Activated CD4-positive, alpha-beta T cell treated with anti-CD3 and anti-CD28 coated beads, Interleukin-2, amount 10 ng/mL, durations not matched to agents 24 days and 14 days (primary cell): ENCODE measurements at regions not wholly inside any gene's neighbourhood (a gene's known extent, or its start where the extent isn't known, plus 50 kb on each side); places are given as distances from the start of the nearest gene placed in this dataset.

ENCODE experiments used
- DNase-seq: peaks from one replicate; pipeline ENCODE4 v3.0.0; 2022
- H3K27ac Mint-ChIP-seq: one replicate; pipeline ENCODE4 v1.8.0; 2022; ENCODE audit warnings: mild to moderate bottlenecking, mixed read lengths
- H3K27me3 Mint-ChIP-seq: one replicate; pipeline ENCODE4 v1.8.0; 2022; ENCODE audit warnings: mixed read lengths
- H3K36me3 Mint-ChIP-seq: one replicate; pipeline ENCODE4 v1.8.0; 2022; ENCODE audit warnings: low read depth, mild to moderate bottlenecking, mixed read lengths
- H3K4me1 Mint-ChIP-seq: one replicate; pipeline ENCODE4 v1.8.0; 2021; ENCODE audit warnings: mixed read lengths
- H3K4me3 Mint-ChIP-seq: one replicate; pipeline ENCODE4 v1.8.0; 2022; ENCODE audit warnings: mild to moderate bottlenecking, moderate library complexity, mixed read lengths
- H3K9me3 Mint-ChIP-seq: one replicate; pipeline ENCODE4 v1.8.0; 2021; ENCODE audit warnings: mixed read lengths
- intact Hi-C: fragments of 100-400 bp; cut with micrococcal nuclease; formaldehyde crosslinking; loops from one replicate; pipeline ENCODE4 v1.15.1; 2023

GRCh38 chr16:79869304-79870015 lies 268.9 kb upstream of the MAF start:
- no peaks in the 10 kb centered on the region for H3K36me3 Mint-ChIP-seq
- no peaks in the 10 kb centered on the region for H3K4me1 Mint-ChIP-seq
- no peak overlapping the region for H3K4me3 Mint-ChIP-seq
- no peaks in the 10 kb centered on the region for H3K9me3 Mint-ChIP-seq
- H3K27ac Mint-ChIP-seq, result no peak overlapping the region
- peaks cover 7% of the 10 kb centered on the region for H3K27me3 Mint-ChIP-seq
- no peak for DNase-seq
- intact Hi-C loops, result no loop called here

GRCh38 chr16:79868841-79869240 lies 268.3 kb upstream of the MAF start:
- H3K36me3 Mint-ChIP-seq, result no peaks in the 10 kb centered on the region
- no peaks in the 10 kb centered on the region for H3K9me3 Mint-ChIP-seq
- no peak overlapping the region for H3K4me3 Mint-ChIP-seq
- peaks cover 7% of the 10 kb centered on the region for H3K27me3 Mint-ChIP-seq
- H3K4me1 Mint-ChIP-seq, result no peaks in the 10 kb centered on the region
- DNase-seq, result no peak
- no peak overlapping the region for H3K27ac Mint-ChIP-seq
- intact Hi-C loops, result no loop called here

DNA sequence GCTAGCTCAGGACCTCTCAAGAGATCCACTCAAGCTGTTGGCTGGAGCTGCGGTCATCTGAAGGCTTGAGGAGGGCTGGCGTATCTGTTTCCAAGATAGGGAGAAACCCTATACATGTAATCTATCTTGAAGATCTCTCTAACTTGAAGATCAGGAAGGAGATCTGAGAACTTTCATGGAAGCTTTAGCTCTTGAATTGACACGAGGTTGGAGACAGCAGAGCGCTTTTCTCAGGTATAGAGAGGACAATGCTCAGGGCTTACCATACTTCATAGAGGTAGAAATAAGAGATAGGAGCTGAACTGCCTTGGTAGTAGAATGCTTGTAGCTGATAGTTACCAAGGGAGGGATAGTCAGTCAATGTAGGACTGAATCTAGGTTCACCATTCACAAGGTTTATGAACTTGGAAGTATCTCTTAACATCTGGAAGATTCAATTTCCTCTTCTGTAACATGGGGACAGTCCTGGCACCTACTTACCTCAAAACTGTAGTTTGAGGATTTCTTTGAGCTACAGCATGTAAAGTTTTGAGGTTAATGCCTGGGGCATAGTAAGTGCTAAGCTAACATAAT lies 267.0 kb upstream of the MAF start:
- Mint-ChIP-seq H3K27me3 (peaks cover 7% of the 10 kb centered on the region), H3K4me1 (no peaks in the 10 kb centered on the region), H3K9me3 (no peaks in the 10 kb centered on the region), H3K36me3 (no peaks in the 10 kb centered on the region), H3K4me3 (no peak overlapping the region), H3K27ac (no peak overlapping the region)
- intact Hi-C loops, result no loop called here
- DNase-seq, result no peak

- Mint-ChIP-seq H3K27ac (no peak overlapping the region), H3K27me3 (peaks cover 7% of the 10 kb centered on the region), H3K9me3 (no peaks in the 10 kb centered on the region), H3K4me3 (no peak overlapping the region), H3K4me1 (no peaks in the 10 kb centered on the region), H3K36me3 (no peaks in the 10 kb centered on the region)
- intact Hi-C loops, result no loop called here
- DNase-seq, result no peak
Observed at GRCh38 chr16:79865918-79866317, 265.4 kb upstream of the MAF start.

DNA sequence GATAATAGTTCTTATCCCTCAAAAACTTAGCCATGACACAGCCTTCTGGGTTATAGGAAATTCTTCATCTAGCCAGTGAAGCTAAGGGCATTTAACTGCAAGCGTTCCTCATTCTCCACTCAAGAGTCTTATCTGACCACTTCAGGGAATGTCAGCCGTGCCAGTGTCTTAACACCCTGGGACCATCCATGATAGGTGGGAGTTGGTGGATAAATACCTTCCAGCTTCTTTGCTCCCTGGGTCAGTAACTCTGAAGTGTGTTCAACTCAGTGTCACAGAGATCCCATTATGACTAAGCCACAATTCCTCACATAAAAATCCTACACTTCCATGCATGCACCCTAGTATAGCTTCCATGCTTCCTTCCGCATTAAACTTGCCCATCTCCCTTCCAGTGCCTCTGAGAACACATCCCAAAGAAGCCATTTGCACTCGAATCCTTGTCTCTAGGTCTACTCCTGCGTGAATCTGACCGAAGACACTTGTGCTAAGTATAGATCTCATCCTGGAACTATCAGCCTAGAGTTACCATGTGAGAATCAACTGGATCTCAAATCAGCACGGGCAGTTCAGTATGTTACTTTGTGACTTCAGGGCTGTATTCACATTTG lies 264.3 kb upstream of the MAF start:
- Mint-ChIP-seq H3K4me3 (no peak overlapping the region), H3K9me3 (no peaks in the 10 kb centered on the region), H3K4me1 (no peaks in the 10 kb centered on the region), H3K27ac (no peak overlapping the region), H3K27me3 (peaks cover 7% of the 10 kb centered on the region), H3K36me3 (no peaks in the 10 kb centered on the region)
- no peak for DNase-seq
- intact Hi-C loops, result no loop called here

DNA sequence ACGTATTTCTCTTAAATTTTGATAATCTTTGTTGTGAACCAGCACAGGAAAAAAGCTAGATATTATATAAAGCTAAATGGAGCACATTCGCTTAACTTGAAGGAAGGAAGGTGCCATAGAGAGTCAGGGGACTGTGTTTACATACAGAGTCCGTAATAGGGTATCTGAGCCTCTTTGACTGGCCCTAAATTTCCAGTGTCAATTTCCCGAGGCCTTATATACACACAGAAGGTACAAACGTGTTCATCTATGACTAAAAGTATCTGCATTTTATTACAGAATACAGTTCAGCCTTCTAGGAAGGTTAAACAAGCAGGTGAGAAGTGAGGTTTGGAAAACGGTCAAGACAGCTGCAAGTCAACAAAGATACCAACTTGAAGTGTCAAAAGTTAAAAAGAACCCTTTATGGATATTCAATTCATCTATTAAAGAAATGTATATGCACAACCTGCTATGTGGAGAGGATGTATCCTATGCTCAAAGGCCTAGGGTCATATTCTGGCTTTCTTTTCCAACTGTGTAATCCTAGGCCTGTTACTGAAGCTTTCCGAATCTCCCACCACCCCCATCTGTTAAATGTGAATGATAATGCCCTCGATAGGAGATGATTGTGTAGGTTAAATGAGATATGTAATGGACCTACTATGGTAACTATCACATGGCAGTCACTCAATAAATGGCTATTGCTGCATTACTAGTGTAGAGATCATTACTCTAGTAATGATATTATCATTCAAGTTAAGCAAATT lies 263.7 kb upstream of the MAF start:
- peaks cover 7% of the 10 kb centered on the region for H3K27me3 Mint-ChIP-seq
- DNase-seq, result no peak
- intact Hi-C loops, result no loop called here
- no peaks in the 10 kb centered on the region for H3K4me1 Mint-ChIP-seq
- H3K9me3 Mint-ChIP-seq, result no peaks in the 10 kb centered on the region
- H3K27ac Mint-ChIP-seq, result no peak overlapping the region
- H3K36me3 Mint-ChIP-seq, result no peaks in the 10 kb centered on the region
- no peak overlapping the region for H3K4me3 Mint-ChIP-seq

DNA sequence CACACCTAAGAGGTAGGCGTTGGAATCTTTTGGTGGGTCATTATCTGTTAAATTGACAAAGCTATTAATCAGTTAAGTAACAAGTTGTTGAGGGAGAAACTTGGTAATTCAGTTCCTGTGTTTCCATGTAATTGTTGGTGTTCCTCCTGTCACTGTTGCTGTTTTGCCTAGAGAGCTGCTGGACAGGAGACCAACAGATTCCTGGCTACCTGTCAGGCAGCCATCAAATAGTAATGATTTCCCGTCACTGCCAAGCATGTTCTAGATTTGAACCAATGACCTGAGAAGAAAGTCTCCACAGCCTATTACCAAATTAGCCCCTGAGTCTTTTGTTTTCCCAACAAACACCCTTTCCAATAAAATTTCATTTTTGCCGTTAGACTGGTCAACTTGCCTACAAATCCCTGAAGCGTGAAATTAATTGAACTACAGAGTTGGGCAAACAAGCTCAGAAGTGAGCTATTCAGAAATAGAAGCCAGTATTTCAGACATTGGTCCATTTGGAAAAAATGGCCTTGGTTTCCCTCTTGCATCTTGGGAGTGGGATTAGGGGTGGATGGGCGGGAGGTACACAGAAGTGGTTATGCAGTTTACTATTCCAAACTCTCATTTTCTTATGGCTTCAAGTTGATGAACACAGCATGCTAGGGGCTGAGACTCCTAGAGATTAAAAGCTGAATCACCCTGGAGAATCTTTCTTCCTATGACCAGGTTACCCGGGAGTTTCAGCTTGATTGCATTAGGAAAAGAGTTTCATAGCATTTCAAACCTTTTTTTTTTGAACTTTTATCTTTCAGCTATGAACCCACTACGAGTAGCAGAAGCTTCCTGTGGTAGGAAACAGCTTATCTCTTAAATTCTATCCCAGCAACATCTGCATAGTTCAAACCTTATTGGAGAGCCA lies 262.8 kb upstream of the MAF start:
- Mint-ChIP-seq H3K27me3 (peaks cover 5% of the 10 kb centered on the region), H3K9me3 (no peaks in the 10 kb centered on the region), H3K27ac (no peak overlapping the region), H3K4me3 (no peak overlapping the region), H3K36me3 (no peaks in the 10 kb centered on the region), H3K4me1 (no peaks in the 10 kb centered on the region)
- no peak for DNase-seq
- intact Hi-C loops, result no loop called here

- Mint-ChIP-seq H3K27me3 (peaks cover 5% of the 10 kb centered on the region), H3K4me3 (no peak overlapping the region), H3K36me3 (no peaks in the 10 kb centered on the region), H3K27ac (no peak overlapping the region), H3K4me1 (no peaks in the 10 kb centered on the region), H3K9me3 (no peaks in the 10 kb centered on the region)
- DNase-seq, result no peak
- intact Hi-C loops, result no loop called here
Observed at GRCh38 chr16:79862601-79863000, 262.1 kb upstream of the MAF start.

GRCh38 chr16:79856581-79856980 lies 256.0 kb upstream of the MAF start:
- Mint-ChIP-seq H3K27ac (no peak overlapping the region), H3K27me3 (peaks cover 8% of the 10 kb centered on the region), H3K36me3 (no peaks in the 10 kb centered on the region), H3K4me1 (no peaks in the 10 kb centered on the region), H3K9me3 (peaks cover 25% of the 10 kb centered on the region), H3K4me3 (no peak overlapping the region)
- no peak for DNase-seq
- intact Hi-C loops, result no loop called here

DNA sequence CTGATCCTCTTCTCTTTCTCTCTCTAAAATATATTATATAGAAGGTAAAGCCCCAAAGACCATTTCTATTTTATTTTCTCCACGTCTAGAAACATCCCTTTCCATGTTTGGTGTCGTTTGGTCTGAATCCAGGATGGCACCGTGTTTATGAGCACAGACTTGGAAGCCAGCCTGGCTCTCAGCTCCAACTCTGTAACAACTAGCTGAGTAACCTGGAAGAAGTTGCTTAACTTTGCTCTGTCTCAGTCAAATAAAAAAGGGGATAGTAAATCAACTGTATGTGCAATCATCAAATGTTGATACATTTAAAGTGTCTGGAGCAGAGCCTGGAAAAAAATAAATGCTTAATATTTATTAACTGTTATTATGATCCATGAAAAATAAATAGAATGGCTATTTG lies 249.8 kb upstream of the MAF start:
- Mint-ChIP-seq H3K36me3 (no peaks in the 10 kb centered on the region), H3K4me3 (no peak overlapping the region), H3K9me3 (peaks cover 24% of the 10 kb centered on the region), H3K27ac (no peak overlapping the region), H3K27me3 (peaks cover 8% of the 10 kb centered on the region), H3K4me1 (peaks cover 13% of the 10 kb centered on the region)
- no peak for DNase-seq
- intact Hi-C loops, result no loop called here

- Mint-ChIP-seq H3K36me3 (no peaks in the 10 kb centered on the region), H3K27ac (no peak overlapping the region), H3K9me3 (peaks cover 15% of the 10 kb centered on the region), H3K4me1 (peaks cover 21% of the 10 kb centered on the region), H3K27me3 (peaks cover 3% of the 10 kb centered on the region), H3K4me3 (no peak overlapping the region)
- no peak for DNase-seq
- intact Hi-C loops, result loop anchor here (10.0 kb wide), 2 partner anchors 574 to 774 kb away; no protein-coding TSS in a partner anchor
Observed at GRCh38 chr16:79849119-79849518, 248.6 kb upstream of the MAF start.

GRCh38 chr16:79848719-79849118 lies 248.2 kb upstream of the MAF start:
- Mint-ChIP-seq H3K27ac (no peak overlapping the region), H3K4me1 (peaks cover 25% of the 10 kb centered on the region), H3K9me3 (peaks cover 18% of the 10 kb centered on the region), H3K36me3 (no peaks in the 10 kb centered on the region), H3K27me3 (peaks cover 3% of the 10 kb centered on the region), H3K4me3 (no peak overlapping the region)
- no peak for DNase-seq
- intact Hi-C loops, result loop anchor here (10.0 kb wide), 2 partner anchors 574 to 774 kb away; no protein-coding TSS in a partner anchor

GRCh38 chr16:79847569-79847968 lies 247.0 kb upstream of the MAF start:
- DNase-seq, result no peak
- no peaks in the 10 kb centered on the region for H3K27me3 Mint-ChIP-seq
- no peak overlapping the region for H3K27ac Mint-ChIP-seq
- no peaks in the 10 kb centered on the region for H3K36me3 Mint-ChIP-seq
- intact Hi-C loops, result loop anchor here (10.0 kb wide), 2 partner anchors 573 to 773 kb away; no protein-coding TSS in a partner anchor
- peaks cover 34% of the 10 kb centered on the region for H3K4me1 Mint-ChIP-seq
- H3K4me3 Mint-ChIP-seq, result no peak overlapping the region
- peaks cover 23% of the 10 kb centered on the region for H3K9me3 Mint-ChIP-seq
